ENCODE measurements at regions not wholly inside any gene's neighbourhood (a gene's known extent, or its start where the extent isn't known, plus 50 kb on each side); places are given as distances from the start of the nearest gene placed in this dataset.

DNA sequence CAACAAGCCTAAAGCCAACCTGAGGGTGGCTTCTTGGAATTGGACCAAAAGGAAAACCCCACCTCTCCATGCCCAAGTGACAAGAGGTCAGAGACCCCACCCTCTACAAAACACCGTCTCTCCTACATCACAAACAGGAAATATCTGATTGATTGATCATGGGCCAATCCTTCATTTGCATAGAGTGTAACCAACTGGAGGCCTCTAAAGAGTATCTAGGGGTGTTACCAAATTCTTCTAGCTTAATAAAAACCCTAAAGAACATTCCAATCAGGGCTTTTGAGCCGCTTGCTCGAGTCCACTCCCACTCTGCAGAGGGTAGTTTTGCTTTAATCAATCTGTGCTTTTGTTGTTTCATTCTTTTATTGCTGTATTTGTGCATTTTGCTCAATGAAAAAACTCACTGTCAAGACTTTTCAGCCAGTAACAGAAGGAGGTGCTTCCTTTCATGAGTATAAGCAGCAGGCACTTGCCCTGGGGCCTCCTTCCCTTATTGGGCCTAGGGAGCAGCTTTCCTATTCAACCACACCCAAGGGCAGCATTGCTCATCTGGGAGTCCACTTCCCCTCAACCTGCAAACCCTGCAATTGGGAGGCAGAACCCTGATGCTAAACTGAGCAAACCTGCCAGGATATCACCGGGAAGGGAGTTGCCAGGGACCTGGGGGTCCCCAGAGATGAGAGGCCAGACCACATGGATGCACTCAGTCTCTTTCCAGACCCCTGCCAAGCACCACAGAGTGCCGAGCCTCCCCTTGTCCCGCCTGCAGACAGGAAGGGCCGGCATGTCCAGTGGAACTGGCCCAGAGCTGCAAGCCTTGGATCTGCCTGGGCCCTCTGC is 154.3 kb upstream of the VSTM2B start:
- 47 to 74% methylated on average over 7 of the region's 7 CpGs for WGBS, 2 donors
- no peak overlapping the region for H3K4me3 ChIP-seq
- no peaks in the 10 kb centered on the region for H3K9me3 ChIP-seq
- no peaks in the 10 kb centered on the region for H3K36me3 ChIP-seq
- DNase-seq: no peak
- peaks cover 0 to 10% (median 0%) of the 10 kb centered on the region in 3 donors for H3K27me3 ChIP-seq
- TF ChIP-seq CTCF (IDR thresholded peaks at IDR 0.05) (no peak), POLR2AphosphoS5 (IDR thresholded peaks at IDR 0.05) (no peak), POLR2A (IDR thresholded peaks at IDR 0.05) (no peak), EP300 (IDR thresholded peaks at IDR 0.05) (no peak)
- H3K27ac ChIP-seq: no peak overlapping the region
- H3K4me1 ChIP-seq: no peaks in the 10 kb centered on the region
- intact Hi-C loops (cut with DNase I): no loop called here

DNA sequence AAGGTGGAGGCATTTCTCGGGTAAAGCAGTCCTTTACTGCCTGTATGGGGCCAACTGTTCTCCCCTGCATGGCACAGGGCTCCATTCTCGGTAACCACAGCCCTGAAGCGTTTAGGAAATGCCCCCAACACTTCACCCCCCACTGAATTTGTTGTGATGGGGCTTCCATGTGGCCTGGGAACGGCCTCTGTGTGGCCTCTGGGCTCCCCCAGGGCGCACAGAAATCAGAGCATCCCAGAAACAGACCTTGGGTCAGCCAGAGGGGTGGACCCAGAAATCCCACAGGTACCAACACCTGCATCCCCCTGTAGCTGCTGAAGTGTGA is 153.7 kb upstream of the VSTM2B start:
- 46 to 65% methylated on average over 5 of the region's 5 CpGs for WGBS, 2 donors
- intact Hi-C loops (cut with DNase I): no loop called here

DNA sequence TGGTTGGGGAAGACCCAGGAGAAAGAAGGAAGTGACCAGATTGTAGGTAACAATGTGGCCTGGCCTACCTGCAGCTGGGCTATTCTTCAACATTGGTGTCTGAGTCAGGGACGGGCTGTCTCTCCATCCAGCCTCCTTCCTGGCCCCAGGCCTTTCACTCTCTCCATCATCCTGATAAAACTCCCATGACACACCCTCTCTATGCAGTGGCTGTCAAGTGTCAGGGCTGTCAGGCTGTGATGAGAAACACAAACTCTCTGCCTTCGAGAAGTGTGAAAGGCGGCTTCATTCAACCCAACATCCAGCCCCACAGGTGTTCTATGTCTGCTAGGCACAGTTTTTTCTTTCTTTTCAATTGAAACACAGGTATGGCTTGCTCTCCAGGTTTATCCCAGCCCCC is 153.3 kb upstream of the VSTM2B start:
- intact Hi-C loops (cut with DNase I): no loop called here
- Histone ChIP-seq H3K27me3 (peaks cover 0 to 8% (median 0%) of the 10 kb centered on the region in 3 donors), H3K4me1 (no peaks in the 10 kb centered on the region), H3K36me3 (no peaks in the 10 kb centered on the region), H3K27ac (no peak overlapping the region), H3K4me3 (no peak overlapping the region), H3K9me3 (no peaks in the 10 kb centered on the region)
- TF ChIP-seq POLR2A (IDR thresholded peaks at IDR 0.05) (no peak), EP300 (IDR thresholded peaks at IDR 0.05) (no peak), CTCF (IDR thresholded peaks at IDR 0.05) (no peak), POLR2AphosphoS5 (IDR thresholded peaks at IDR 0.05) (no peak)
- DNase-seq: no peak
- WGBS, 2 donors: 77 to 80% methylated on average over 3 of the region's 3 CpGs

More for the DNA sequence above, 153.7 kb upstream of the VSTM2B start:
- no peak for DNase-seq
- no peaks in the 10 kb centered on the region for H3K9me3 ChIP-seq
- no peaks in the 10 kb centered on the region for H3K4me1 ChIP-seq
- H3K4me3 ChIP-seq: no peak overlapping the region
- peaks cover 0 to 9% (median 0%) of the 10 kb centered on the region in 3 donors for H3K27me3 ChIP-seq
- no peaks in the 10 kb centered on the region for H3K36me3 ChIP-seq
- no peak overlapping the region for H3K27ac ChIP-seq
- no peak for TF ChIP-seq POLR2AphosphoS5 (IDR thresholded peaks at IDR 0.05)
- TF ChIP-seq CTCF (IDR thresholded peaks at IDR 0.05): no peak
- no peak for TF ChIP-seq EP300 (IDR thresholded peaks at IDR 0.05)
- TF ChIP-seq POLR2A (IDR thresholded peaks at IDR 0.05): no peak

GRCh38 chr19:29372921-29373797 is 152.6 kb upstream of the VSTM2B start:
- no peak for TF ChIP-seq CTCF (IDR thresholded peaks at IDR 0.05)
- intact Hi-C loops (cut with DNase I): no loop called here
- Histone ChIP-seq H3K9me3 (no peaks in the 10 kb centered on the region), H3K4me3 (no peak overlapping the region), H3K36me3 (no peaks in the 10 kb centered on the region), H3K27me3 (peaks cover 0 to 8% (median 0%) of the 10 kb centered on the region in 3 donors), H3K27ac (no peak overlapping the region), H3K4me1 (no peaks in the 10 kb centered on the region)
- DNase-seq: peak; percentile 26
- WGBS, 2 donors: 81 to 83% methylated on average over 12 of the region's 12 CpGs
